GM23248 (cell line): ENCODE measurements at regions not wholly inside any gene's neighbourhood (a gene's known extent, or its start where the extent isn't known, plus 50 kb on each side); places are given as distances from the start of the nearest gene placed in this dataset.

Experiments used
- DNase-seq: peaks from one replicate; pipeline ENCODE4 v3.0.0-alpha.2; 2015
- H2AFZ ChIP-seq: fragments of 200-600 bp; sonication (generic); 2 replicates; pipeline ENCODE4 v1.6.1; 2016; ENCODE audit warnings: antibody characterized with exemption
- H3F3A ChIP-seq: fragments of 200-600 bp; sonication (generic); 2 replicates; pipeline ENCODE4 v1.6.1; 2016; ENCODE audit warnings: mild to moderate bottlenecking, antibody characterized with exemption, mixed run types; ENCODE audit not compliant: insufficient read depth
- H3K27ac ChIP-seq: fragments of 200-600 bp; sonication (generic); 2 replicates; pipeline ENCODE4 v1.5.1; 2016; ENCODE audit warnings: mild to moderate bottlenecking
- H3K27me3 ChIP-seq: fragments of 200-600 bp; sonication (generic); replicated peaks from 2 replicates; pipeline ENCODE4 v1.6.1; 2016; ENCODE audit warnings: mild to moderate bottlenecking; ENCODE audit not compliant: insufficient read depth
- H3K36me3 ChIP-seq: fragments of 200-600 bp; sonication (generic); 2 replicates; pipeline ENCODE4 v1.6.1; 2016; ENCODE audit warnings: low read depth, mild to moderate bottlenecking
- H3K4me1 ChIP-seq: fragments of 200-600 bp; sonication (generic); 2 replicates; pipeline ENCODE4 v1.6.1; 2016; ENCODE audit warnings: mild to moderate bottlenecking; ENCODE audit not compliant: insufficient read depth
- H3K4me2 ChIP-seq: fragments of 200-600 bp; sonication (generic); one replicate; pipeline ENCODE4 v1.6.1; 2016; ENCODE audit warnings: mild to moderate bottlenecking; ENCODE audit not compliant: unreplicated experiment
- H3K4me3 ChIP-seq: fragments of 200-600 bp; sonication (generic); 2 replicates; pipeline ENCODE4 v1.5.1; 2016; ENCODE audit warnings: mild to moderate bottlenecking
- H3K79me2 ChIP-seq: fragments of 200-600 bp; sonication (generic); 2 replicates; pipeline ENCODE4 v1.6.1; 2016; ENCODE audit warnings: mild to moderate bottlenecking; ENCODE audit not compliant: insufficient read depth
- H3K9ac ChIP-seq: fragments of 200-600 bp; sonication (generic); 2 replicates; pipeline ENCODE4 v1.6.1; 2016; ENCODE audit warnings: mild to moderate bottlenecking
- H3K9me2 ChIP-seq: fragments of 200-600 bp; sonication (generic); 2 replicates; pipeline ENCODE4 v1.6.1; 2016; ENCODE audit warnings: mixed run types, mild to moderate bottlenecking, moderate library complexity; ENCODE audit not compliant: insufficient read depth
- H3K9me3 ChIP-seq: fragments of 200-600 bp; sonication (generic); one replicate; pipeline ENCODE4 v1.6.1; 2017; ENCODE audit warnings: low read depth
- H4K20me1 ChIP-seq: fragments of 200-600 bp; sonication (generic); 2 replicates; pipeline ENCODE4 v1.6.0; 2016; ENCODE audit not compliant: insufficient read depth
- EZH2 ChIP-seq: fragments of 200-600 bp; sonication (generic); IDR thresholded peaks from 2 replicates; pipeline ENCODE4 v1.6.1; 2018; ENCODE audit warnings: antibody characterized with exemption, mild to moderate bottlenecking; ENCODE audit not compliant: insufficient read depth, poor library complexity, severe bottlenecking
- EZH2phosphoT487 ChIP-seq: fragments of 200-600 bp; sonication (generic); IDR thresholded peaks from 2 replicates; pipeline ENCODE4 v1.6.1; 2018; ENCODE audit warnings: antibody characterized with exemption, moderate library complexity, mild to moderate bottlenecking, low read depth; ENCODE audit not compliant: insufficient read depth
- WGBS, 2 experiments: methylation state at CpG; one replicate each; pipeline ENCODE4 v1.1.6; 2015 to 2017; ENCODE audit warnings: low lambda C conversion rate in 2 of 2, low coverage in 1 of 2; ENCODE audit errors: missing lambda C conversion rate in 2 of 2; 5-methylcytosine and 5-hydroxymethylcytosine counted together
- in situ Hi-C: fragments of 300-500 bp; cut with MboI; formaldehyde crosslinking; loops from 2 replicates; pipeline ENCODE4 v1.15.0; 2020

DNA sequence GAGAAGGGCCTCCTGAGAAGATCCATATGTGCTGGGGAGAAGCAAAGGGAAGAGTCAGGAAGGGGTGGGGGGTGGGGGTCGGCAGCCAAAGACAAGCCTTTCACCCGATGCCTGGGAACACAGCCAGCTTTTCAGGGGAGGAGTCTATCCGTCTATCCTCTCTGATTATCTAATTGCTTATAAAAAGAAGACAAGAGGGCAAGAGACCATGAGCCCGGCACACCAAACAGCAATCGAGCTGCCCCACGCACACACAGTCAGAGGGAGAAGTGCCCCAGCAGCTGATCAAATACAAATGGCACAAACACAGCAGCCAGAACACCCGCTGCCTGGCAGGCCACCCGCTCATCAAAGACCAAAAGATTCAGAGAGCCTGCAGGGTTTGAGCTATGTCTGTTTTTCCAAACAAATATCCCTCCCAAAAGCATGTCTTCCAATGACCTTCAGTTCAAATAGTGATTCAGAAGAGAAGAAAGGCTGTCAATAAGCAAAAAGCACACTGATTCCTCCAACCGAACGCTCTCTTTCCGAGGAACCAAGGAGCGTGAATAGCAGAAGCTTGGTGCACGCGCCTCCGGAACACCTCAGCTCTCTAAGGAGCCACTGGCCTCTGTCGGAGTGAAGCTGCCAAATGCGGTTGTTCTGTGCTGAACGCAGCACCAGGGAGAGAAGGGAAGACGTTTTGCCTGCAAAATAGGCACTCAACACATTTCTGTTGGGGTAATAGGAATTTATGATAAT is 419.2 kb downstream of the OCA2 start:
- no peaks in the 10 kb centered on the region for H4K20me1 ChIP-seq
- no peaks in the 10 kb centered on the region for H3K36me3 ChIP-seq
- H2AFZ ChIP-seq = peak overlapping the region; percentile 29; the same call in 1 of the 2 replicates
- no peak for TF ChIP-seq EZH2
- no peak for TF ChIP-seq EZH2phosphoT487
- no peaks in the 10 kb centered on the region for H3K9me3 ChIP-seq
- H3F3A ChIP-seq = no peaks in the 10 kb centered on the region
- no peaks in the 10 kb centered on the region for H3K4me1 ChIP-seq
- in situ Hi-C loops = no loop called here
- H3K27ac ChIP-seq = no peak overlapping the region
- H3K27me3 ChIP-seq = no peaks in the 10 kb centered on the region
- H3K9me2 ChIP-seq = no peaks in the 10 kb centered on the region
- no peak overlapping the region for H3K4me3 ChIP-seq
- H3K9ac ChIP-seq = no peak overlapping the region
- H3K4me2 ChIP-seq = no peak overlapping the region
- peak; percentile 8 for DNase-seq
- 8% methylated on average over 16 to 19 of the region's 19 CpGs for WGBS, 2 experiments
- H3K79me2 ChIP-seq = no peaks in the 10 kb centered on the region

DNA sequence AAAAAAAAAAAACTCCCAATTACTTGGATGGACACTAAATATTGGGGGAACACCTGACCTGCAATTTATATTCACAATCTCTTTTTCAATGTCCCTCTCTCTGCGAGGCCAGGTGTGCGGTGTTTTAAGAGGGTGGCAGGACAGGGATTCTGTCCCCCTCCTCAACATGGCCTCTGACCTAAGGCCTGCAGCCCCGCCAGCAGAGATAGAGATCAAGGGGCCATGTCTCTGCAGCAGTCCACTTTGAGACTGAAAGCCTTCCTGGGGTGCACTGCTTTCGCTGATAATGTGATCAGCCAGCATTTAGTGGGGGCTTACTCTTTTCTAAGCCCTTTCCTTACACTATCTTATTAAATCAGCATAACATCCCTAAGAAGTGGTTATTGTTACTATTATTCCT is 419.9 kb downstream of the OCA2 start:
- H3K4me2 ChIP-seq = no peak overlapping the region
- in situ Hi-C loops = no loop called here

GRCh38 chr15:27677951-27678350 is 421.2 kb downstream of the OCA2 start:
- DNase-seq = no peak
- WGBS, 2 experiments = 61 to 67% methylated on average over 6 of the region's 6 CpGs
- no peaks in the 10 kb centered on the region for H3K4me1 ChIP-seq
- H2AFZ ChIP-seq = no peak overlapping the region
- H3K4me2 ChIP-seq = no peak overlapping the region
- H3K27me3 ChIP-seq = no peaks in the 10 kb centered on the region
- H3F3A ChIP-seq = no peaks in the 10 kb centered on the region
- no peaks in the 10 kb centered on the region for H3K9me2 ChIP-seq
- in situ Hi-C loops = no loop called here
- no peaks in the 10 kb centered on the region for H3K79me2 ChIP-seq
- TF ChIP-seq EZH2phosphoT487 (no peak), EZH2 (no peak)
- no peak overlapping the region for H3K27ac ChIP-seq
- H3K9ac ChIP-seq = no peak overlapping the region
- H4K20me1 ChIP-seq = no peaks in the 10 kb centered on the region
- H3K9me3 ChIP-seq = no peaks in the 10 kb centered on the region
- no peak overlapping the region for H3K4me3 ChIP-seq
- H3K36me3 ChIP-seq = no peaks in the 10 kb centered on the region

More for the DNA sequence above, 419.9 kb downstream of the OCA2 start:
- H3K79me2 ChIP-seq = no peaks in the 10 kb centered on the region
- H3K9me2 ChIP-seq = no peaks in the 10 kb centered on the region
- TF ChIP-seq EZH2phosphoT487 (no peak), EZH2 (no peak)
- WGBS, 2 experiments = 75 to 76% methylated on average over 4 of the region's 4 CpGs
- H3K27me3 ChIP-seq = no peaks in the 10 kb centered on the region
- no peak overlapping the region for H3K27ac ChIP-seq
- H4K20me1 ChIP-seq = no peaks in the 10 kb centered on the region
- no peaks in the 10 kb centered on the region for H3F3A ChIP-seq
- H3K4me1 ChIP-seq = no peaks in the 10 kb centered on the region
- no peaks in the 10 kb centered on the region for H3K36me3 ChIP-seq
- H3K9ac ChIP-seq = no peak overlapping the region
- H2AFZ ChIP-seq = no peak overlapping the region
- no peak overlapping the region for H3K4me3 ChIP-seq
- no peaks in the 10 kb centered on the region for H3K9me3 ChIP-seq
- no peak for DNase-seq

DNA sequence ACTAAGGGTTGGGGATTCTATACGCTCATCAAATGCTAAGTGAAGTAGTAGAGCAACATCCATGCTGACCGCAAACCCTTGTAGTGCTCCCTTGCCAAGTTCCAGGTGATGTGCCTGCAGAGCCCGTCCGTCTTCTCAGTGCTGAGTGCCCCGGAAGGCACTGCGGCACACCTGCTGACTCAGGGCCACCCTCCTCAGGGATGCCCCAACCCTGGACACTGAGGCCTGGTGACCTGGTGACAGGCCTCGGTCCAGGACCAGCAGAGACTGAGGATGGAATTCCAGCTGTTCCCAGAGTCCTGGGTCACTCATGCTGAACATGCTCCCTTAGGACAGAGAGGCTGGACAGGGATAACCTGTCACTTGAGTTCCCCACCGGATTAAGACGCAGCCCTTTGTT is 422.5 kb downstream of the OCA2 start:
- no peak overlapping the region for H3K9ac ChIP-seq
- WGBS, 2 experiments = 73 to 82% methylated on average over 9 of the region's 9 CpGs
- H2AFZ ChIP-seq = no peak overlapping the region
- in situ Hi-C loops = no loop called here
- H3K4me3 ChIP-seq = no peak overlapping the region
- no peaks in the 10 kb centered on the region for H3K36me3 ChIP-seq
- no peak for DNase-seq
- H3K4me1 ChIP-seq = no peaks in the 10 kb centered on the region
- no peaks in the 10 kb centered on the region for H3F3A ChIP-seq
- no peaks in the 10 kb centered on the region for H3K9me2 ChIP-seq
- H3K27me3 ChIP-seq = no peaks in the 10 kb centered on the region
- H4K20me1 ChIP-seq = no peaks in the 10 kb centered on the region
- no peaks in the 10 kb centered on the region for H3K9me3 ChIP-seq
- H3K27ac ChIP-seq = no peak overlapping the region
- no peak overlapping the region for H3K4me2 ChIP-seq
- TF ChIP-seq EZH2phosphoT487 = no peak
- no peak for TF ChIP-seq EZH2
- no peaks in the 10 kb centered on the region for H3K79me2 ChIP-seq
